Keratinocyte (primary cell): ENCODE measurements at regions not wholly inside any gene's neighbourhood (a gene's known extent, or its start where the extent isn't known, plus 50 kb on each side); places are given as distances from the start of the nearest gene placed in this dataset.

ENCODE experiments used
- DNase-seq: peaks from one replicate; pipeline ENCODE4 v3.0.0-alpha.2; 2011; ENCODE audit warnings: low read depth, missing footprints, low spot score
- FAIRE-seq: peaks from 2 replicates; lab custom pipeline; 2011; peaks lifted over from hg19 to GRCh38; lab: Jason Lieb, UNC
- H2AFZ ChIP-seq: 2 replicates; pipeline ENCODE4 v1.6.0; 2012; ENCODE audit warnings: low read length, control low read depth, inconsistent platforms; ENCODE audit not compliant: control insufficient read depth
- H3K27ac ChIP-seq: 2 replicates; pipeline ENCODE4 v1.5.1; 2011; ENCODE audit warnings: low read length; ENCODE audit not compliant: control insufficient read depth, insufficient read depth
- H3K27me3 ChIP-seq: 3 replicates; pipeline ENCODE4 v1.6.0; 2011; ENCODE audit warnings: low read length; ENCODE audit not compliant: control insufficient read depth, insufficient read depth; ENCODE audit errors: extremely low read depth
- H3K36me3 ChIP-seq, 2 experiments: 2 replicates in 1 of 2; 3 replicates in 1 of 2; pipeline ENCODE4 v1.5.1; 2011; ENCODE audit warnings: low read length in 2 of 2, mild to moderate bottlenecking in 1 of 2; ENCODE audit not compliant: control insufficient read depth in 2 of 2, insufficient read depth in 2 of 2; ENCODE audit errors: extremely low read depth in 1 of 2
- H3K4me1 ChIP-seq: 3 replicates; pipeline ENCODE4 v1.5.1; 2011; ENCODE audit warnings: low read length; ENCODE audit not compliant: control insufficient read depth, insufficient read depth; ENCODE audit errors: extremely low read depth
- H3K4me2 ChIP-seq: 3 replicates; pipeline ENCODE4 v1.6.0; 2011; ENCODE audit warnings: low read depth, low read length; ENCODE audit not compliant: control insufficient read depth, insufficient read depth; ENCODE audit errors: extremely low read depth
- H3K4me3 ChIP-seq, 3 experiments: fragments of 200-600 bp in 1 of 3; sonication (generic) in 1 of 3; 2 replicates in 2 of 3; 3 replicates in 1 of 3; pipeline ENCODE4 v1.5.1; 2011 to 2016; ENCODE audit warnings: low read length in 3 of 3, mild to moderate bottlenecking in 3 of 3, control low read depth in 2 of 3, inconsistent platforms in 1 of 3, low read depth in 1 of 3, mixed read lengths in 1 of 3, mixed run types in 1 of 3, moderate library complexity in 1 of 3; ENCODE audit not compliant: control insufficient read depth in 2 of 3, insufficient read depth in 2 of 3; ENCODE audit errors: extremely low read depth in 1 of 3
- H3K79me2 ChIP-seq: 2 replicates; pipeline ENCODE4 v1.6.0; 2012; ENCODE audit warnings: low read length; ENCODE audit not compliant: control insufficient read depth, insufficient read depth
- H3K9ac ChIP-seq: 3 replicates; pipeline ENCODE4 v1.6.0; 2011; ENCODE audit warnings: low read length; ENCODE audit not compliant: control insufficient read depth, insufficient read depth; ENCODE audit errors: extremely low read depth
- H3K9me1 ChIP-seq: 3 replicates; pipeline ENCODE4 v1.6.0; 2011; ENCODE audit warnings: low read length; ENCODE audit not compliant: control insufficient read depth, insufficient read depth; ENCODE audit errors: extremely low read depth
- H3K9me3 ChIP-seq: 2 replicates; pipeline ENCODE4 v1.5.1; 2012; ENCODE audit warnings: low read depth, low read length; ENCODE audit not compliant: control insufficient read depth
- H4K20me1 ChIP-seq: 3 replicates; pipeline ENCODE4 v1.6.0; 2011; ENCODE audit warnings: low read length; ENCODE audit not compliant: control insufficient read depth, insufficient read depth; ENCODE audit errors: extremely low read depth
- CTCF ChIP-seq, 3 experiments: IDR thresholded peaks in 1 of 3; conservative IDR thresholded peaks in 1 of 3; optimal IDR thresholded peaks in 1 of 3; 2 replicates in 2 of 3; 3 replicates in 1 of 3; pipeline versions ENCODE3 to v1.5.1; 2011; ENCODE audit warnings: low read length in 3 of 3, mild to moderate bottlenecking in 3 of 3, moderate library complexity in 2 of 3, control low read depth in 1 of 3, inconsistent platforms in 1 of 3; ENCODE audit not compliant: insufficient read depth in 2 of 3; ENCODE audit errors: extremely low read depth in 1 of 3
- EZH2 ChIP-seq: IDR thresholded peaks from one replicate; pipeline ENCODE4 v1.6.1; 2012; ENCODE audit warnings: inconsistent platforms, mild to moderate bottlenecking, low read length, moderate library complexity
- dilution Hi-C: fragments of 300-500 bp; cut with MboI; formaldehyde crosslinking; loops from one replicate; pipeline ENCODE4 v1.7.0; 2020; ENCODE audit warnings: low sequenced_read_pairs; ENCODE audit not compliant: extremely low pct_ligation_motif_present

- Histone ChIP-seq H3K9me3 (no peaks in the 10 kb centered on the region), H3K4me2 (no peak overlapping the region), H3K27me3 (no peaks in the 10 kb centered on the region), H3K36me3 (no peaks in the 10 kb centered on the region), H3K9ac (no peak overlapping the region), H3K4me1 (peaks cover 6% of the 10 kb centered on the region), H3K9me1 (no peaks in the 10 kb centered on the region), H3K79me2 (no peaks in the 10 kb centered on the region), H3K27ac (no peak overlapping the region), H2AFZ (no peak overlapping the region), H4K20me1 (no peaks in the 10 kb centered on the region), H3K4me3 (no peak overlapping the region)
- TF ChIP-seq CTCF (optimal IDR thresholded peaks at IDR 0.05 in 1 of 3, IDR thresholded peaks at IDR 0.05 in 1 of 3, conservative IDR thresholded peaks at IDR 0.05 in 1 of 3; ENCODE audit: extremely low read depth in 1 of 3, insufficient read depth in 2 of 3, low read length in 3 of 3): no peak
- TF ChIP-seq EZH2: no peak
- dilution Hi-C loops: no loop called here
- DNase-seq (no peak), FAIRE-seq (no peak)
Measured at GRCh38 chr2:228723599-228723998, 542.1 kb upstream of the SPHKAP start.

GRCh38 chr2:228722311-228722710 is 540.8 kb upstream of the SPHKAP start:
- no peak overlapping the region for H3K27ac ChIP-seq
- H3K9ac ChIP-seq: no peak overlapping the region
- no peak for TF ChIP-seq EZH2
- TF ChIP-seq CTCF (optimal IDR thresholded peaks at IDR 0.05 in 1 of 3, IDR thresholded peaks at IDR 0.05 in 1 of 3, conservative IDR thresholded peaks at IDR 0.05 in 1 of 3; ENCODE audit: extremely low read depth in 1 of 3, insufficient read depth in 2 of 3, low read length in 3 of 3): no peak
- H3K36me3 ChIP-seq: no peaks in the 10 kb centered on the region
- no peak overlapping the region for H3K4me3 ChIP-seq
- dilution Hi-C loops: no loop called here
- H4K20me1 ChIP-seq: no peaks in the 10 kb centered on the region
- no peak overlapping the region for H3K4me2 ChIP-seq
- DNase-seq: no peak
- no peaks in the 10 kb centered on the region for H3K9me1 ChIP-seq
- H3K79me2 ChIP-seq: no peaks in the 10 kb centered on the region
- no peaks in the 10 kb centered on the region for H3K27me3 ChIP-seq
- H3K4me1 ChIP-seq: peaks cover 6% of the 10 kb centered on the region
- no peaks in the 10 kb centered on the region for H3K9me3 ChIP-seq
- FAIRE-seq: peak; percentile 41
- H2AFZ ChIP-seq: no peak overlapping the region
